OCI-LY1 (cell line): ENCODE measurements at regions not wholly inside any gene's neighbourhood (a gene's known extent, or its start where the extent isn't known, plus 50 kb on each side); places are given as distances from the start of the nearest gene placed in this dataset.

ENCODE experiments used
- H2AFZ ChIP-seq: fragments of 200-600 bp; sonication (generic), shearing (Covaris generic); 2 replicates; pipeline ENCODE4 v1.6.0; 2014; ENCODE audit warnings: antibody characterized with exemption, mild to moderate bottlenecking, low read length
- H3F3A ChIP-seq: fragments of 200-600 bp; sonication (generic), shearing (Covaris generic); 2 replicates; pipeline ENCODE4 v1.6.0; 2014; ENCODE audit warnings: mild to moderate bottlenecking, antibody characterized with exemption, low read length, moderate library complexity; ENCODE audit not compliant: insufficient read depth
- H3K27ac ChIP-seq: fragments of 200-600 bp; sonication (generic); 2 replicates; pipeline ENCODE4 v1.5.1; 2014; ENCODE audit warnings: low read length, mixed run types, mild to moderate bottlenecking, low read depth; ENCODE audit not compliant: poor library complexity, severe bottlenecking
- H3K27me3 ChIP-seq: fragments of 200-600 bp; sonication (generic); 2 replicates; pipeline ENCODE4 v1.6.0; 2014; ENCODE audit warnings: antibody characterized with exemption, mild to moderate bottlenecking, low read length, moderate library complexity; ENCODE audit not compliant: insufficient read depth
- H3K36me3 ChIP-seq: fragments of 200-600 bp; sonication (generic); 2 replicates; pipeline ENCODE4 v1.6.1; 2014; ENCODE audit warnings: mild to moderate bottlenecking, antibody characterized with exemption, low read length, moderate library complexity, mixed read lengths; ENCODE audit not compliant: insufficient read depth
- H3K4me1 ChIP-seq: fragments of 200-600 bp; sonication (generic); 2 replicates; pipeline ENCODE4 v1.5.1; 2014; ENCODE audit warnings: mild to moderate bottlenecking, low read length, moderate library complexity; ENCODE audit not compliant: insufficient read depth, severe bottlenecking
- H3K4me2 ChIP-seq: fragments of 200-600 bp; sonication (generic), shearing (Covaris generic); 2 replicates; pipeline ENCODE4 v1.6.1; 2014; ENCODE audit warnings: low read length
- H3K4me3 ChIP-seq: fragments of 200-600 bp; sonication (generic); 2 replicates; pipeline ENCODE4 v1.5.1; 2014; ENCODE audit warnings: low read length, low read depth, mild to moderate bottlenecking, mixed read lengths; ENCODE audit not compliant: poor library complexity, severe bottlenecking
- H3K79me2 ChIP-seq: fragments of 200-600 bp; shearing (Covaris generic); 2 replicates; pipeline ENCODE4 v1.6.1; 2016; ENCODE audit warnings: mixed run types, low read length, mixed read lengths; ENCODE audit not compliant: insufficient read depth
- H3K9ac ChIP-seq: fragments of 200-600 bp; sonication (generic), shearing (Covaris generic); 2 replicates; pipeline ENCODE4 v1.6.1; 2014; ENCODE audit warnings: mild to moderate bottlenecking, low read length, mixed read lengths
- H3K9me2 ChIP-seq: fragments of 200-600 bp; sonication (generic), shearing (Covaris generic); 2 replicates; pipeline ENCODE4 v1.6.1; 2014; ENCODE audit warnings: low read depth, mild to moderate bottlenecking, low read length, mixed read lengths
- H3K9me3 ChIP-seq: fragments of 200-600 bp; shearing (Covaris generic); 2 replicates; pipeline ENCODE4 v1.6.1; 2014; ENCODE audit warnings: low read length, mixed read lengths
- H4K20me1 ChIP-seq: fragments of 200-600 bp; sonication (generic), shearing (Covaris generic); 2 replicates; pipeline ENCODE4 v1.6.0; 2016; ENCODE audit warnings: mild to moderate bottlenecking, low read length; ENCODE audit not compliant: insufficient read depth
- CTCF ChIP-seq: fragments of 200-600 bp; sonication (generic), shearing (Covaris generic); IDR thresholded peaks from 2 replicates; pipeline ENCODE4 v1.5.1; 2017; ENCODE audit warnings: mild to moderate bottlenecking, antibody characterized with exemption, low read length, moderate library complexity, mixed read lengths
- EZH2 ChIP-seq: fragments of 200-600 bp; sonication (generic), shearing (Covaris generic); IDR thresholded peaks from 2 replicates; pipeline ENCODE4 v1.8.0; 2017; ENCODE audit warnings: borderline replicate concordance, mixed run types, mild to moderate bottlenecking, antibody characterized with exemption, low read length, moderate library complexity, mixed read lengths

GRCh38 chr7:22653951-22654350, 73.0 kb upstream of the IL6 start:
- Histone ChIP-seq H3K27me3 (no peaks in the 10 kb centered on the region), H3K9me2 (no peaks in the 10 kb centered on the region), H3K4me1 (no peaks in the 10 kb centered on the region), H3K9me3 (no peaks in the 10 kb centered on the region), H3F3A (no peaks in the 10 kb centered on the region), H3K4me3 (no peak overlapping the region), H4K20me1 (no peaks in the 10 kb centered on the region), H2AFZ (no peak overlapping the region), H3K27ac (no peak overlapping the region), H3K4me2 (no peak overlapping the region), H3K36me3 (no peaks in the 10 kb centered on the region), H3K79me2 (no peaks in the 10 kb centered on the region), H3K9ac (no peak overlapping the region)
- TF ChIP-seq EZH2 (no peak), CTCF (no peak)

- H3K9me2 ChIP-seq = no peaks in the 10 kb centered on the region
- no peaks in the 10 kb centered on the region for H3F3A ChIP-seq
- no peaks in the 10 kb centered on the region for H3K27me3 ChIP-seq
- H3K79me2 ChIP-seq = no peaks in the 10 kb centered on the region
- H2AFZ ChIP-seq = no peak overlapping the region
- no peak overlapping the region for H3K4me2 ChIP-seq
- H4K20me1 ChIP-seq = no peaks in the 10 kb centered on the region
- TF ChIP-seq EZH2 (no peak), CTCF (no peak)
- no peaks in the 10 kb centered on the region for H3K36me3 ChIP-seq
- no peak overlapping the region for H3K4me3 ChIP-seq
- no peaks in the 10 kb centered on the region for H3K4me1 ChIP-seq
- 0 out of 2 replicates have a peak, but pooled peaks cover 2% of the 10 kb centered on the region for H3K9me3 ChIP-seq
- no peak overlapping the region for H3K9ac ChIP-seq
- H3K27ac ChIP-seq = no peak overlapping the region
Measured at GRCh38 chr7:22651534-22652243, 75.3 kb upstream of the IL6 start.

GRCh38 chr7:22651036-22651435, 76.0 kb upstream of the IL6 start:
- Histone ChIP-seq H3K36me3 (no peaks in the 10 kb centered on the region), H3K9ac (no peak overlapping the region), H3K27ac (no peak overlapping the region), H2AFZ (no peak overlapping the region), H3K27me3 (no peaks in the 10 kb centered on the region), H3K4me2 (no peak overlapping the region), H3K4me3 (no peak overlapping the region), H3K9me3 (peaks cover 5% of the 10 kb centered on the region; the same call in 1 of the 2 replicates), H3K79me2 (no peaks in the 10 kb centered on the region), H3K9me2 (no peaks in the 10 kb centered on the region), H3K4me1 (no peaks in the 10 kb centered on the region), H3F3A (no peaks in the 10 kb centered on the region), H4K20me1 (no peaks in the 10 kb centered on the region)
- TF ChIP-seq EZH2 (no peak), CTCF (no peak)
